HFFc6 (cell line): ENCODE measurements at regions not wholly inside any gene's neighbourhood (a gene's known extent, or its start where the extent isn't known, plus 50 kb on each side); places are given as distances from the start of the nearest gene placed in this dataset.
"Not testable (repeated sequence)": the region's sequence is repeated elsewhere in the genome, so short reads cannot be mapped to it uniquely, and the experiment has no call there.

Experiments
- DNase-seq: peaks from one replicate; pipeline ENCODE4 v3.0.0-alpha.2; 2018
- H3K27ac Mint-ChIP-seq: 2 replicates; pipeline ENCODE4 v1.8.0; 2020; ENCODE audit warnings: mild to moderate bottlenecking, mixed read lengths
- H3K27me3 Mint-ChIP-seq: 2 replicates; pipeline ENCODE4 v1.8.0; 2021; ENCODE audit warnings: mild to moderate bottlenecking, moderate library complexity, mixed read lengths; ENCODE audit not compliant: insufficient read depth
- H3K36me3 Mint-ChIP-seq: 2 replicates; pipeline ENCODE4 v1.8.0; 2021; ENCODE audit warnings: low read depth, mixed read lengths
- H3K4me1 Mint-ChIP-seq: 2 replicates; pipeline ENCODE4 v1.8.0; 2020; ENCODE audit warnings: low read depth, mixed read lengths
- H3K4me3 Mint-ChIP-seq: 2 replicates; pipeline ENCODE4 v1.8.0; 2020; ENCODE audit warnings: mild to moderate bottlenecking, moderate library complexity, mixed read lengths
- H3K9me3 Mint-ChIP-seq: 2 replicates; pipeline ENCODE4 v1.8.0; 2020; ENCODE audit warnings: mild to moderate bottlenecking, mixed read lengths
- TF ChIP-seq, protein P1 (sequence below): fragments of 200-600 bp; sonication (generic); IDR thresholded peaks from 2 replicates; pipeline ENCODE4 v1.5.0; 2021; ENCODE audit warnings: antibody characterized with exemption, mild to moderate bottlenecking

DNA sequence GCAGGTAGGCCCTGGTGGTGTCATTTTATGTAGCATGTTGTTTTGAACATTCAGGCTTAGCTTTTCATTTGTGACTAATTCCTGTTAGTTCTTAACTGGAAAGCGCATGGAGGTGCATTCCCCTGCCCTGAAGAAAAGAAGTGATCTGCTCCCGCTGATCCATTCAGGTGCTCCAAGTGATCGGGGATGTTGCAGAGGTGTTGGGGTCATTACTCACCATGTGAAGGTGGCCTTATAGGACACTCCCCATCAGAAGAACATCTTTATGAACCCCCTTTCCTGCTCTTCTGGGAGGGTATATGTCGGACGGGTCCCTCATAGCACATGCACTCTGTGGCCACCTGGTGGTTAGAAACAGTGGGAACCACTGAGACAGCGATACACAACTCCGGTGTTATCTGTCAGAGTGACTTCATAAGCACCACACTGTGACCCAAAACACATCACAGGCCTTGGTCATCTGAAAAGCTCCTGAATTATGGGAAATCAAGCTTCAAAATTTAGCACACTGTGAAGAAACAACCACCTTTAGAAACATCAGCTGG is 172.5 kb upstream of the NOTCH2NLA start:
- not testable (repeated sequence) for DNase-seq, H3K4me1 Mint-ChIP-seq, H3K27ac Mint-ChIP-seq

DNA sequence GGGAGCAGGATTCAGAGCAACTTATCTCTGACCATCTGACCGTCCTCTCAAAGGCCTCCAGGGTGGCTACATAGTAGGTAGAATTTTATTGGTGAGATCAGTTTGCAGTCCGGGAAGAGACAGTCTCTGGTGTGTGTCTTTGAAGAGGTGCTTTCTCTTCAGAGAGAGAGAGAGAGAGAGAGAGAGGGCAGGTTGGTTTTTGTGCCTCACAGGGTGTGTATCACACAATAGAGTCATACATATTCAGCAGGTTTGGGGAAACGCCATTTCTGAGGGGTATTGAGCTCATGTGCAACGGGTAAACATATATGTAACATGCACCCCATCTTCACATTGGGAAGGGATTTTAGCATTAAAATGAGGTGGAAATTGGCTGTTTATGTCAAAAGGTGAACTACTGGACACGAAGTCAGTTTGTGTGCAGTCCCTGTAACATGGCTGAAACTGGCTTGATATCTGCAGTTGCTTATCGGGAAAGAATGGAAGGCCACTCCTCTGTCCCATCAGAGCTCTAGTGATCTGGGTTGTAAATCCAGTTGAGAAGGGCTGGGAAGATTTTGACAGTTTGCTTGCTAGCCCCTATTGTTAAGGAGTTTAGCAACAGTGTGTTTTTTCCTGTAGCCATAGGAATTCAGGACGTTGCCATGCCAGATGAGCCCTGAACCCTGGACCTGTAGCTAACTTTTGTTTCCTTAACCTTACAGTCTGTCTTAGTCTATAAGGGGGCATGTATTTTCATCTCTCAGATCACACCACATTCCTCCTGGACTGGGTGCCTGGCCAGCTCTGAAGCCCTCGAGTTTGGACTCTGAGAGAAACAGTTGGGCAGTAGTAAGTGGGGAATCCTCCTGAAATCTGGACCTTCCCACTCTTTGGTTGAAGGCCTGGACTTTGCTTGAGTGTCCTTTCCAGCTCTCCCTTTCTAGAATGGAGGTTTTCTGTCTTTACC is 171.6 kb upstream of the NOTCH2NLA start:
- H3K4me3 Mint-ChIP-seq, H3K27ac Mint-ChIP-seq, H3K4me1 Mint-ChIP-seq, DNase-seq, H3K9me3 Mint-ChIP-seq, H3K36me3 Mint-ChIP-seq, H3K27me3 Mint-ChIP-seq: not testable (repeated sequence)

More for the DNA sequence above, 172.5 kb upstream of the NOTCH2NLA start:
- H3K36me3 Mint-ChIP-seq, H3K27me3 Mint-ChIP-seq, H3K9me3 Mint-ChIP-seq: not testable (repeated sequence)
- peak overlapping the region; percentile 43; the same call in 1 of the 2 replicates for H3K4me3 Mint-ChIP-seq
- TF ChIP-seq, protein P1, sequence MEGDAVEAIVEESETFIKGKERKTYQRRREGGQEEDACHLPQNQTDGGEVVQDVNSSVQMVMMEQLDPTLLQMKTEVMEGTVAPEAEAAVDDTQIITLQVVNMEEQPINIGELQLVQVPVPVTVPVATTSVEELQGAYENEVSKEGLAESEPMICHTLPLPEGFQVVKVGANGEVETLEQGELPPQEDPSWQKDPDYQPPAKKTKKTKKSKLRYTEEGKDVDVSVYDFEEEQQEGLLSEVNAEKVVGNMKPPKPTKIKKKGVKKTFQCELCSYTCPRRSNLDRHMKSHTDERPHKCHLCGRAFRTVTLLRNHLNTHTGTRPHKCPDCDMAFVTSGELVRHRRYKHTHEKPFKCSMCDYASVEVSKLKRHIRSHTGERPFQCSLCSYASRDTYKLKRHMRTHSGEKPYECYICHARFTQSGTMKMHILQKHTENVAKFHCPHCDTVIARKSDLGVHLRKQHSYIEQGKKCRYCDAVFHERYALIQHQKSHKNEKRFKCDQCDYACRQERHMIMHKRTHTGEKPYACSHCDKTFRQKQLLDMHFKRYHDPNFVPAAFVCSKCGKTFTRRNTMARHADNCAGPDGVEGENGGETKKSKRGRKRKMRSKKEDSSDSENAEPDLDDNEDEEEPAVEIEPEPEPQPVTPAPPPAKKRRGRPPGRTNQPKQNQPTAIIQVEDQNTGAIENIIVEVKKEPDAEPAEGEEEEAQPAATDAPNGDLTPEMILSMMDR, result peak; percentile 76

DNA sequence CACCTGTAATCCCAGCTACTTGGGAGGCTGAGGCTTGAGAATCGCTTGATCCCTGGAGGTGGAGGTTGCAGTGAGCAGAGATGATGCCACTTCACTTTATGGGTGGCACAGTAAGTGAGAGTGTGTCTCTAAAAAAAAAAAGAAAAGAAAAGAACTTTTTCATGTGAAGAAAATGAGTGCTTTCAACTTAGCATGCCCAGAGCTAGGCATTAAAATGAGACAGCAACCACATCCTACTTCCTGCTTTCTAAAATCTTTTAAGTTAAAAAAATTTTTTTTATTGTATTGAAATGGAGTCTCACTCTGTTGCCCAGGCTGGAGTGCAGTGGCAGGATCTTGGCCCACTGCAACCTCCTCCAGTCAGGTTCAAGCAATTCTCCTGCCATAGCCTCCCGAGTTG is 170.4 kb upstream of the NOTCH2NLA start:
- not testable (repeated sequence) for H3K9me3 Mint-ChIP-seq, H3K27ac Mint-ChIP-seq, H3K27me3 Mint-ChIP-seq, H3K4me1 Mint-ChIP-seq, H3K36me3 Mint-ChIP-seq, DNase-seq, H3K4me3 Mint-ChIP-seq

DNA sequence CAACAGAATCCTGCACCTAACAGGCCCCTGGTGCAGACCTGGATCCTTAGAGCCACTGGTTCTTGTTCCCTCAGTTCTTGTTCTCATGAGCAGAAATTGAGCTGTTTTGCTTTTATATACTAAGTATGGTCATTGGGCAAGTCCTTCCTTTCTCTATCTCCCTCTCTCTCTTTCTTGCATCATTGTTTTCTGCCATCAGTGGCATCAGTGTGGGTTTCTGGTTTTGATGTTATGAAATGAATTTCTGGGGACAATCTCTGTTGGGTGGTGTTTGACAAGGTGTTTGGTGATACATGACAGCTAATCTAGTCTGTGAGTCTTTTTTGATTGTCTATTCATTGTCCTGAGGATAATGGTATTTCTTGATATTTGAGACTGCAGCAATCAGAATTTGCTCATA is 168.0 kb upstream of the NOTCH2NLA start:
- H3K9me3 Mint-ChIP-seq, H3K4me1 Mint-ChIP-seq, H3K27ac Mint-ChIP-seq, DNase-seq, H3K27me3 Mint-ChIP-seq, H3K4me3 Mint-ChIP-seq, H3K36me3 Mint-ChIP-seq: not testable (repeated sequence)

DNA sequence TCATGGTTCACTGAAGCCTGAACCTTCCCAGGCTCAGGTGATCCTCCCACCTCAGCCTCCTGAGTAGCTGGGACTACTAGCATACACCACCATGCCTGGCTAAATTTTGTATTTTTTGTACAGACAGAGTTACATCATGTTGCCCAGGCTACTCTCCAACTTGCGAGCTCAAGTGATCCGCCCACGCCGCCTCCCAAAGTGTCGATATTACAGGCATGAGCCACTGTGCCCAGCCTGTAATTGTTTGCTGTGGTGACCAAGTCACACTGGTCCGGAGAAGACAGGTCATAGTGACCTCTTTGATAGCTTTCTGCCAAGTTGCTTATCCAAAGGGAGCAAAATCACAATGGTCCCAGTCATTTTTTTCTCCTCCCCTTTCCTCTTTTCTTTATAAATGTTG is 167.4 kb upstream of the NOTCH2NLA start:
- not testable (repeated sequence) for H3K4me3 Mint-ChIP-seq, H3K36me3 Mint-ChIP-seq, DNase-seq, H3K27ac Mint-ChIP-seq, H3K9me3 Mint-ChIP-seq, H3K27me3 Mint-ChIP-seq, H3K4me1 Mint-ChIP-seq

DNA sequence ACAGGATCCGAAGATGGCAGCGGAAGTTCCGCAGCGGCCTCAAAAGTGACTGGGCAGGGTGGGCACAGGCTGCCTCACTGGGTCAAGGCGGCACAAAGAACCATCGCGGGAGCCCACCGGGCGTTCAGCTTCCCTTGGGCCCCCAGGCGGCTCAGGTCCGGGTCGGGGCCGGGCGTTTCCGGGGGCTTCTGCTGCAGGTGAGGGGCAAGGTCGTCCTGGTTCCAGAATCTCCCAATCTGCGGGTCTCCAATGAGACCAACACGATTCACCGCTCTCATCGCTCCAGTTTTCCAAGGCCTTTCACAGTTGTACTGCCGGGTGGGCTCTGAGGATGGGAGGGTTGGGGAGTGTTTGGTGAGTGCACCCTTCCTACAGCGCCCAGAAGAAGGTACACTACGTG is 165.0 kb upstream of the NOTCH2NLA start:
- H3K4me3 Mint-ChIP-seq, DNase-seq, H3K27me3 Mint-ChIP-seq, H3K36me3 Mint-ChIP-seq, H3K9me3 Mint-ChIP-seq, H3K4me1 Mint-ChIP-seq, H3K27ac Mint-ChIP-seq: not testable (repeated sequence)

DNA sequence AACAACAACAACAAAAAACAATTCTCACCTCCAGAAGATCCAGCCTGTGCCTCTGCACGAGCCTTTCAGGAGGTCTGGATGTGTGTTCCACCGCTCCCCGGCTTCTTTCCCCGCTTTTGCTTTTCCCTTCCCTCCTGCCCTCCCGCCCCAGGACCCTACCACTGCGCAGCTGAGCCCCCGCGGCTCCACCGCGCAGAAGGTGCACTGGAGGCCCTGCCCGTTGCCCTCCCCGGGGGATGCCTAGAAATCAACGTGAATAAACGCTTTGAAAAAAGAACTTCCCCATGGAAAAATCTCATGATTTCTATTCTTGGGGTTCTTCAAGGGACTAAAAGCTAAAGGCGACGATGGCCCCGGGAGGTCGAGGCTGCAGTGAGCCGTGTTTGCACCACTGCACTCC is 164.3 kb upstream of the NOTCH2NLA start:
- H3K4me3 Mint-ChIP-seq, H3K9me3 Mint-ChIP-seq, H3K36me3 Mint-ChIP-seq: not testable (repeated sequence)

DNA sequence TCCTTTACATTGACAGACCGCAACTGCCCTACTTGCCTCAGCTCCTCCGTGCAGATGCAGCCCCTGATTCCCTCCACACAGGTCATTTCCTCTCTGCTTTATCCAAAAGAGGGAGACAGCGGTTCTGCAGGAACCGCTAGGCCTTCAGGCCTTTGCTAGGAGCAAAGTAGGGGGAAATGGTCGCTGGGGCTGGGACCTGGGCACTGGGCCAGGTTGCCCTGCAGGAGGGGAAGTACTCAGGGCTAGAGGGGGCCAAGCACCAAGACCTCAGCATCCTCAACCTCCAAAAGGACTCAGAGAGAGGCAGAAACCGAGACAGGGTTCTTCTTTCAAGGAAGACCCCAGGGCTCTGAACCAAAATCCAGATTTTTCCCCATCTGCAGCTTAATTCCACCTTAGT is 160.4 kb upstream of the NOTCH2NLA start:
- not testable (repeated sequence) for H3K27me3 Mint-ChIP-seq, H3K9me3 Mint-ChIP-seq, H3K36me3 Mint-ChIP-seq, H3K27ac Mint-ChIP-seq, DNase-seq, H3K4me1 Mint-ChIP-seq, H3K4me3 Mint-ChIP-seq

More for the DNA sequence above, 164.3 kb upstream of the NOTCH2NLA start:
- not testable (repeated sequence) for H3K4me1 Mint-ChIP-seq, H3K27me3 Mint-ChIP-seq, H3K27ac Mint-ChIP-seq, DNase-seq

DNA sequence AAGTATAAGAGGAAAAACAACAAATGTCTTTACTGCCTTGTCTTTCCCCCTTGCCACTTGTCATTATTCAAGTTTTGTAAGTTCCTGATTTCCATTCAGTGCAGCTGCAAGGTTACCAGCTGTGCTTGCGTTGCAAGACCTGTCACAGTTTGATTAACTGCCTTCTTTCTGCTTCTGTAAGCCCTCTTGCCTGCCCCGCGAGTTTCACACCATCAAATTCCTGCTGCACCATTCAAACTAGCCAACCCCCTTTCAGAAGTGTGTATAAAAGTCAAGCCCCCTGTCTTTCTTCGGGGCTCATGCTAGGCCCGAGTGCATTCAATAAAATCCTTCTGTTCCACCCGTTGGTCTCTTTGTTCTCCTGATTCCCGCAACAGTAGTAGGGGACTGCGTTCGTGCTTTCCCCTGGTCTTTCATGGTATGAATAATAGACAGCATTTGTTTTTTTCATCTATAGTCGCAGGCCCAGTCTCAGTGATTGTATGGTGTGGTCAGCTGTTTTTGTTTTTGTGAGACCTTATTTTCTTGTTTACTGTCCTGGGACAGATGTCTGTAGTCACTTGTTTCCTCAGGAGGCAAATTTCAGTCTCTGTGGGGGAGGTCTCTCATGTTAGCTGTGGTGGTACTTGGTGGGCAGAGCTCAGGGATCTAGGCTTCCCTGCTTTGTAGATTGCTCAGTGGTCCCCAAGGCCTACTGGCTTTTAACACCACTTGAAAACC is 159.1 kb upstream of the NOTCH2NLA start:
- H3K27ac Mint-ChIP-seq, result peak overlapping the region; percentile 63; the same call in 1 of the 2 replicates
- H3K9me3 Mint-ChIP-seq, H3K27me3 Mint-ChIP-seq, H3K36me3 Mint-ChIP-seq, H3K4me1 Mint-ChIP-seq: not testable (repeated sequence)
- H3K4me3 Mint-ChIP-seq, result peak overlapping the region; percentile 71
- DNase-seq, result peak; percentile 91

DNA sequence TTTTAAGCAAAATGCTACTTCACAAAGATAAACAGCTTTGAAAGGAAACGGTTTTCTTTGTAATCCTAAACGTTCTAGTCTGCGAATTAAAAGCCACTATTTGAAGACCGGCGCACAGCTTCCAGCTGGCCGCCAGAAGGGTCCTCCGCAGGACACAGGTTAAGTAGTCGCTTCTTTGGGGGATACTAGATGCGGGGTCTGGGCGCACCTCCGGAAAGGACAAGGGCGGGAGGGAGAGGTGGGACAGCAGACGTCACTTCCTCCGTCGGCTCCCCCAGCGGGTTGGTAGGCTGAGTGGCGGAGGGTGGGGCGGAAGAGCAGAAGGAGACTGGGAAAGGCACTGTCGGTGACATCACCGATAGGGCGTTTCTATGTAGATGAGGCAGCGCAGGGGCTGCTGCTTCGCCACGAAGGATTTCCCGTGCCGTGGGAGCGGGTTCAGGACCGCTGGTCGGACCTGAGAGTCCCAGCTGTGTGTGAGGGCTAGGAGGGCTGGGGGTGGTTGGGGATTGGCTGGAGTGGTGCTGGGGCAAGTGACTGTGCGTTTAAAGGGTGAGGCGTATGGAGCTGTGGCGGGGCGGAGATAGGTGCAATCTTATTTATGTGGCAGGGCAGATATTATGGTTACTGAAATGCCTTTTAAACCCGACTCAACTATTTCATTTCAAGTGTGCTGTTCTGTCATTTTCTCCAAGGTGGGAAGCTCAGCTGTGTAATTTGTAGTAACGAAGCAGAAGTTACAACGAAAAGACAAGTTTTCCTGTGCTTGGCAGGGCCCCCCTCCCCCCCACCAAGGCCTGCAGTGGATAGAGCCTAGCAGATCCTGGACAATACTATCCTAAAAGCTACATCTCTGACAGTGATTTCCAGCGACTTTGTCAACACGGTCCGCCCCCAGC is 158.3 kb upstream of the NOTCH2NLA start:
- H3K4me1 Mint-ChIP-seq, H3K9me3 Mint-ChIP-seq, H3K36me3 Mint-ChIP-seq, H3K27me3 Mint-ChIP-seq: not testable (repeated sequence)
- Mint-ChIP-seq H3K27ac (peak overlapping the region; percentile 100), H3K4me3 (peak overlapping the region; percentile 94)
- peak; percentile 99 for DNase-seq

DNA sequence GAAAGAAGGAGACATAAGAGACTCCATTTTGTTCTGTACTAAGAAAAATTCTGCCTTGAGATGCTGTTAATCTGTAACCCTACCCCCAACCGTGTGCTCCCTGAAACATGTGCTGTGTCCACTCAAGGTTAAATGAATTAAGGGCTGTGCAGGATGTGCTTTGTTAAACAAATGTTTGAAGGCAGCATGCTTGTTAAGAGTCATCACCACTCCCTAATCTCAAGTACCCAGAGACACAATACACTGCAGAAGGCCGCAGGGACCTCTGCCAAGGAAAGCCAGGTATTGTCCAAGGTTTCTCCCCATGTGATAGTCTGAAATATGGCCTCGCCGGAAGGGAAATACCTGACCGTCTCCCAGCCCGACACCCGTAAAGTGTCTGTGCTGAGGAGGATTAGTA is 152.4 kb upstream of the NOTCH2NLA start:
- not testable (repeated sequence) for H3K9me3 Mint-ChIP-seq, DNase-seq, H3K27ac Mint-ChIP-seq, H3K4me1 Mint-ChIP-seq, H3K36me3 Mint-ChIP-seq, H3K4me3 Mint-ChIP-seq
- H3K27me3 Mint-ChIP-seq, result peaks cover 10% of the 10 kb centered on the region
